Ectodermal cell (in vitro differentiated cells): ENCODE measurements at regions not wholly inside any gene's neighbourhood (a gene's known extent, or its start where the extent isn't known, plus 50 kb on each side); places are given as distances from the start of the nearest gene placed in this dataset.

ENCODE experiments used
- H3K27ac ChIP-seq: 2 replicates; pipeline ENCODE4 v1.7.0; 2013; ENCODE audit warnings: mild to moderate bottlenecking, low read depth, low read length; ENCODE audit not compliant: insufficient read depth, poor library complexity, severe bottlenecking
- H3K27me3 ChIP-seq: 2 replicates; pipeline ENCODE4 v1.7.0; 2013; ENCODE audit warnings: mild to moderate bottlenecking, low read length; ENCODE audit not compliant: insufficient read depth, control insufficient read depth, poor library complexity, severe bottlenecking
- H3K36me3 ChIP-seq: one replicate; pipeline ENCODE4 v1.7.0; 2013; ENCODE audit warnings: low read length; ENCODE audit not compliant: control insufficient read depth, insufficient read depth
- H3K4me1 ChIP-seq: one replicate; pipeline ENCODE4 v1.7.0; 2013; ENCODE audit warnings: low read length; ENCODE audit not compliant: control insufficient read depth, insufficient read depth
- H3K4me3 ChIP-seq: 2 replicates; pipeline ENCODE4 v1.7.0; 2013; ENCODE audit warnings: low read depth, low read length, control low read depth; ENCODE audit not compliant: insufficient read depth
- H3K9me3 ChIP-seq: 2 replicates; pipeline ENCODE4 v1.7.0; 2013; ENCODE audit warnings: mild to moderate bottlenecking, low read length, moderate library complexity; ENCODE audit not compliant: control insufficient read depth
- WGBS, 2 experiments: methylation state at CpG; one replicate each; pipeline ENCODE4 v1.1.7; 2013; ENCODE audit warnings: missing lambda C conversion rate in 2 of 2; 5-methylcytosine and 5-hydroxymethylcytosine counted together

- Histone ChIP-seq H3K4me3 (no peak overlapping the region), H3K27me3 (no peaks in the 10 kb centered on the region), H3K36me3 (no peaks in the 10 kb centered on the region), H3K4me1 (no peaks in the 10 kb centered on the region), H3K27ac (no peak overlapping the region), H3K9me3 (no peaks in the 10 kb centered on the region)
- WGBS, 2 experiments, result 71 to 83% methylated on average over 1 of the region's 1 CpG
Measured at GRCh38 chr11:92725352-92725751, 244.1 kb upstream of the MTNR1B start.

GRCh38 chr11:92727123-92727522 lies 242.3 kb upstream of the MTNR1B start:
- Histone ChIP-seq H3K36me3 (no peaks in the 10 kb centered on the region), H3K4me1 (no peaks in the 10 kb centered on the region), H3K9me3 (no peaks in the 10 kb centered on the region), H3K4me3 (no peak overlapping the region), H3K27ac (no peak overlapping the region), H3K27me3 (no peaks in the 10 kb centered on the region)
- WGBS, 2 experiments, result 86 to 89% methylated on average over 1 of the region's 2 CpGs

GRCh38 chr11:92727769-92728168 lies 241.7 kb upstream of the MTNR1B start:
- WGBS, 2 experiments, result 84 to 91% methylated on average over 4 of the region's 5 CpGs
- Histone ChIP-seq H3K9me3 (no peaks in the 10 kb centered on the region), H3K4me1 (no peaks in the 10 kb centered on the region), H3K36me3 (no peaks in the 10 kb centered on the region), H3K27me3 (no peaks in the 10 kb centered on the region), H3K27ac (no peak overlapping the region), H3K4me3 (no peak overlapping the region)

- no peaks in the 10 kb centered on the region for H3K36me3 ChIP-seq
- 82 to 94% methylated on average over 2 to 3 of the region's 3 CpGs for WGBS, 2 experiments
- no peaks in the 10 kb centered on the region for H3K4me1 ChIP-seq
- H3K4me3 ChIP-seq, result no peak overlapping the region
- H3K9me3 ChIP-seq, result no peaks in the 10 kb centered on the region
- no peak overlapping the region for H3K27ac ChIP-seq
- H3K27me3 ChIP-seq, result no peaks in the 10 kb centered on the region
Measured at GRCh38 chr11:92728628-92729027, 240.8 kb upstream of the MTNR1B start.

GRCh38 chr11:92735039-92735438 lies 234.4 kb upstream of the MTNR1B start:
- 78 to 86% methylated on average over 1 of the region's 1 CpG for WGBS, 2 experiments
- Histone ChIP-seq H3K4me3 (no peak overlapping the region), H3K9me3 (no peaks in the 10 kb centered on the region), H3K27ac (no peak overlapping the region), H3K27me3 (no peaks in the 10 kb centered on the region), H3K4me1 (no peaks in the 10 kb centered on the region), H3K36me3 (no peaks in the 10 kb centered on the region)

GRCh38 chr11:92738276-92738675 lies 231.2 kb upstream of the MTNR1B start:
- no peaks in the 10 kb centered on the region for H3K9me3 ChIP-seq
- H3K36me3 ChIP-seq, result no peaks in the 10 kb centered on the region
- H3K27ac ChIP-seq, result no peak overlapping the region
- no peak overlapping the region for H3K4me3 ChIP-seq
- H3K27me3 ChIP-seq, result no peaks in the 10 kb centered on the region
- H3K4me1 ChIP-seq, result no peaks in the 10 kb centered on the region
- WGBS, 2 experiments, result 94% methylated on average over 3 to 4 of the region's 4 CpGs

- H3K9me3 ChIP-seq, result no peaks in the 10 kb centered on the region
- H3K4me1 ChIP-seq, result no peaks in the 10 kb centered on the region
- no peaks in the 10 kb centered on the region for H3K27me3 ChIP-seq
- no peak overlapping the region for H3K4me3 ChIP-seq
- no peak overlapping the region for H3K27ac ChIP-seq
- H3K36me3 ChIP-seq, result no peaks in the 10 kb centered on the region
Measured at GRCh38 chr11:92739041-92739440, 230.4 kb upstream of the MTNR1B start.

- Histone ChIP-seq H3K36me3 (no peaks in the 10 kb centered on the region), H3K27ac (no peak overlapping the region), H3K4me3 (no peak overlapping the region), H3K4me1 (no peaks in the 10 kb centered on the region), H3K9me3 (no peaks in the 10 kb centered on the region), H3K27me3 (no peaks in the 10 kb centered on the region)
- WGBS, 2 experiments, result 94% methylated on average over 1 to 2 of the region's 2 CpGs
Measured at GRCh38 chr11:92739491-92739890, 230.0 kb upstream of the MTNR1B start.

GRCh38 chr11:92740276-92740675 lies 229.2 kb upstream of the MTNR1B start:
- Histone ChIP-seq H3K4me3 (no peak overlapping the region), H3K27ac (no peak overlapping the region)
- WGBS, 2 experiments, result 83 to 100% methylated on average over 2 of the region's 2 CpGs

GRCh38 chr11:92744929-92745585 lies 224.4 kb upstream of the MTNR1B start:
- WGBS, 2 experiments, result 97% methylated on average over 4 of the region's 4 CpGs

More at GRCh38 chr11:92740276-92740675, 229.2 kb upstream of the MTNR1B start:
- Histone ChIP-seq H3K36me3 (no peaks in the 10 kb centered on the region), H3K4me1 (no peaks in the 10 kb centered on the region), H3K27me3 (no peaks in the 10 kb centered on the region), H3K9me3 (no peaks in the 10 kb centered on the region)

GRCh38 chr11:92750794-92751193 lies 218.7 kb upstream of the MTNR1B start:
- WGBS, 2 experiments, result 95 to 96% methylated on average over 5 of the region's 5 CpGs
- Histone ChIP-seq H3K27me3 (no peaks in the 10 kb centered on the region), H3K9me3 (peaks cover 3% of the 10 kb centered on the region), H3K4me3 (no peak overlapping the region), H3K36me3 (no peaks in the 10 kb centered on the region), H3K27ac (no peak overlapping the region), H3K4me1 (no peaks in the 10 kb centered on the region)

More at GRCh38 chr11:92744929-92745585, 224.4 kb upstream of the MTNR1B start:
- H3K27ac ChIP-seq, result no peak overlapping the region
- H3K27me3 ChIP-seq, result no peaks in the 10 kb centered on the region
- peaks cover 3% of the 10 kb centered on the region for H3K9me3 ChIP-seq
- no peaks in the 10 kb centered on the region for H3K36me3 ChIP-seq
- no peak overlapping the region for H3K4me3 ChIP-seq
- no peaks in the 10 kb centered on the region for H3K4me1 ChIP-seq
